ENCODE measurements at regions not wholly inside any gene's neighbourhood (a gene's known extent, or its start where the extent isn't known, plus 50 kb on each side); places are given as distances from the start of the nearest gene placed in this dataset.

GRCh38 chr5:125604104-125604503, 819.1 kb upstream of the GRAMD2B start:
- BruUV-seq (replicated peaks) = no TSS peak
- FAIRE-seq (no peak), ATAC-seq (no peak), DNase-seq (ENCODE audit: low read depth, low spot score) (no peak)
- in situ Hi-C loops (cut with MboI) (no loop called here), intact Hi-C loops (cut with micrococcal nuclease; ENCODE audit: unreplicated experiment) (no loop called here)
- no peaks in the 10 kb centered on the region for H3K79me2 ChIP-seq (ENCODE audit: control insufficient read depth, insufficient read depth, low read length)
- H3K9me3 ChIP-seq (replicated peaks; ENCODE audit: control insufficient read depth, insufficient read depth, low read length) = no peaks in the 10 kb centered on the region
- H3K4me1 ChIP-seq (ENCODE audit: control insufficient read depth, insufficient read depth, low read length) = no peaks in the 10 kb centered on the region
- H3K4me3 ChIP-seq = no peak overlapping the region
- RAD21 ChIA-PET (ENCODE audit: unreplicated experiment) = interaction anchor here (0.6 kb wide), 2 partner anchors 576 to 718 kb away, joined by 3 read pairs; no protein-coding TSS in a partner anchor
- CTCF ChIA-PET = no interaction called here
- SMC1A ChIA-PET (ENCODE audit: uncharacterized antibody, unreplicated experiment) = interaction anchor here (1.0 to 1.3 kb wide), 2 partner anchors 19 to 27 kb away, joined by 3 read pairs; no protein-coding TSS in a partner anchor
- 3% methylated on average over 3 of the region's 3 CpGs for WGBS (ENCODE audit: insufficient coverage, insufficient replicate concordance, low lambda C conversion rate, missing lambda C conversion rate)
- no peaks in the 10 kb centered on the region for H3K27me3 ChIP-seq (replicated peaks in 1 of 2; ENCODE audit: control insufficient read depth in 2 of 2, insufficient read depth in 2 of 2, low read length in 1 of 2)
- no peaks in the 10 kb centered on the region for H3K36me3 ChIP-seq (ENCODE audit: control insufficient read depth in 2 of 2, insufficient read depth in 2 of 2, low read length in 1 of 2)
- no peak overlapping the region for H2AFZ ChIP-seq (ENCODE audit: control insufficient read depth, low read depth, low read length)
- H3K4me2 ChIP-seq (ENCODE audit: control insufficient read depth, insufficient read depth) = no peak overlapping the region
- POLR2A ChIA-PET = no interaction called here
- H4K20me1 ChIP-seq (ENCODE audit: control insufficient read depth, insufficient read depth) = no peaks in the 10 kb centered on the region
- H3K27ac ChIP-seq (ENCODE audit: control insufficient read depth, insufficient read depth) = no peak overlapping the region
- H3K9ac ChIP-seq (ENCODE audit: control insufficient read depth, insufficient read depth, low read length) = no peak overlapping the region
- TF ChIP-seq JUNB (IDR thresholded peaks at IDR 0.05) (no peak), WRNIP1 (IDR thresholded peaks at IDR 0.05; ENCODE audit: borderline replicate concordance, low read depth, low read length) (no peak), POLR2AphosphoS5 (IDR thresholded peaks at IDR 0.05; ENCODE audit: low read length) (no peak), ZNF384 (IDR thresholded peaks at IDR 0.05; ENCODE audit: borderline replicate concordance, low read depth, low read length) (no peak), ZZZ3 (IDR thresholded peaks at IDR 0.05; ENCODE audit: control insufficient read depth, insufficient read length, low read depth) (no peak), HSF1 (IDR thresholded peaks at IDR 0.05; ENCODE audit: low read depth, low read length) (no peak), E4F1 (IDR thresholded peaks at IDR 0.05; ENCODE audit: borderline replicate concordance, partially characterized antibody) (no peak), MTA2 (IDR thresholded peaks at IDR 0.05; ENCODE audit: low read depth) (no peak), BRCA1 (IDR thresholded peaks at IDR 0.05; ENCODE audit: low read depth, low read length) (no peak), RUNX3 (IDR thresholded peaks at IDR 0.05; ENCODE audit: low read length) (no peak), ZBED1 (IDR thresholded peaks at IDR 0.05; ENCODE audit: borderline replicate concordance) (no peak), KDM1A (IDR thresholded peaks at IDR 0.05; ENCODE audit: borderline replicate concordance) (no peak), TCF3 (IDR thresholded peaks at IDR 0.05; ENCODE audit: borderline replicate concordance, insufficient read depth, low read depth, low read length) (no peak), STAT1 (conservative IDR thresholded peaks at IDR 0.05) (no peak), YY1 (IDR thresholded peaks at IDR 0.05; ENCODE audit: low read depth, low read length) (no peak), POLR2AphosphoS2 (IDR thresholded peaks at IDR 0.05; ENCODE audit: low read depth, low read length) (no peak)
- TF ChIP-seq, protein P1, sequence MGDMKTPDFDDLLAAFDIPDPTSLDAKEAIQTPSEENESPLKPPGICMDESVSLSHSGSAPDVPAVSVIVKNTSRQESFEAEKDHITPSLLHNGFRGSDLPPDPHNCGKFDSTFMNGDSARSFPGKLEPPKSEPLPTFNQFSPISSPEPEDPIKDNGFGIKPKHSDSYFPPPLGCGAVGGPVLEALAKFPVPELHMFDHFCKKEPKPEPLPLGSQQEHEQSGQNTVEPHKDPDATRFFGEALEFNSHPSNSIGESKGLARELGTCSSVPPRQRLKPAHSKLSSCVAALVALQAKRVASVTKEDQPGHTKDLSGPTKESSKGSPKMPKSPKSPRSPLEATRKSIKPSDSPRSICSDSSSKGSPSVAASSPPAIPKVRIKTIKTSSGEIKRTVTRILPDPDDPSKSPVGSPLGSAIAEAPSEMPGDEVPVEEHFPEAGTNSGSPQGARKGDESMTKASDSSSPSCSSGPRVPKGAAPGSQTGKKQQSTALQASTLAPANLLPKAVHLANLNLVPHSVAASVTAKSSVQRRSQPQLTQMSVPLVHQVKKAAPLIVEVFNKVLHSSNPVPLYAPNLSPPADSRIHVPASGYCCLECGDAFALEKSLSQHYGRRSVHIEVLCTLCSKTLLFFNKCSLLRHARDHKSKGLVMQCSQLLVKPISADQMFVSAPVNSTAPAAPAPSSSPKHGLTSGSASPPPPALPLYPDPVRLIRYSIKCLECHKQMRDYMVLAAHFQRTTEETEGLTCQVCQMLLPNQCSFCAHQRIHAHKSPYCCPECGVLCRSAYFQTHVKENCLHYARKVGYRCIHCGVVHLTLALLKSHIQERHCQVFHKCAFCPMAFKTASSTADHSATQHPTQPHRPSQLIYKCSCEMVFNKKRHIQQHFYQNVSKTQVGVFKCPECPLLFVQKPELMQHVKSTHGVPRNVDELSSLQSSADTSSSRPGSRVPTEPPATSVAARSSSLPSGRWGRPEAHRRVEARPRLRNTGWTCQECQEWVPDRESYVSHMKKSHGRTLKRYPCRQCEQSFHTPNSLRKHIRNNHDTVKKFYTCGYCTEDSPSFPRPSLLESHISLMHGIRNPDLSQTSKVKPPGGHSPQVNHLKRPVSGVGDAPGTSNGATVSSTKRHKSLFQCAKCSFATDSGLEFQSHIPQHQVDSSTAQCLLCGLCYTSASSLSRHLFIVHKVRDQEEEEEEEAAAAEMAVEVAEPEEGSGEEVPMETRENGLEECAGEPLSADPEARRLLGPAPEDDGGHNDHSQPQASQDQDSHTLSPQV (IDR thresholded peaks at IDR 0.05) = no peak
- TF ChIP-seq, protein P2, sequence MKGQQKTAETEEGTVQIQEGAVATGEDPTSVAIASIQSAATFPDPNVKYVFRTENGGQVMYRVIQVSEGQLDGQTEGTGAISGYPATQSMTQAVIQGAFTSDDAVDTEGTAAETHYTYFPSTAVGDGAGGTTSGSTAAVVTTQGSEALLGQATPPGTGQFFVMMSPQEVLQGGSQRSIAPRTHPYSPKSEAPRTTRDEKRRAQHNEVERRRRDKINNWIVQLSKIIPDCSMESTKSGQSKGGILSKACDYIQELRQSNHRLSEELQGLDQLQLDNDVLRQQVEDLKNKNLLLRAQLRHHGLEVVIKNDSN (IDR thresholded peaks at IDR 0.05; ENCODE audit: borderline replicate concordance, extremely low read length, insufficient read depth, low read depth, low read length) = no peak

Measured in GM12878 (cell line).